BJ (cell line): ENCODE measurements at regions not wholly inside any gene's neighbourhood (a gene's known extent, or its start where the extent isn't known, plus 50 kb on each side); places are given as distances from the start of the nearest gene placed in this dataset.

Experiments used
- CTCF ChIA-PET: fragments of 350-600 bp; formaldehyde crosslinking; extraction: SDS; loops from one replicate; lab custom pipeline; 2021; ENCODE audit warnings: antibody characterized with exemption, inconsistent platforms; lab: Yijun Ruan, JAX
- POLR2A ChIA-PET: fragments of 300-600 bp; sonication (Branson Sonifier 250); formaldehyde crosslinking; extraction: SDS; loops from one replicate; lab custom pipeline; 2021; ENCODE audit warnings: antibody characterized with exemption; lab: Charles Lee
- DNase-seq: peaks from one replicate; pipeline ENCODE4 v3.0.0-alpha.2; 2011; ENCODE audit warnings: low read depth
- H3K27me3 ChIP-seq: 2 replicates; pipeline ENCODE4 v1.6.0; 2011; ENCODE audit warnings: low read length; ENCODE audit not compliant: control insufficient read depth, insufficient read depth
- H3K36me3 ChIP-seq: 2 replicates; pipeline ENCODE4 v1.5.1; 2011; ENCODE audit warnings: low read length; ENCODE audit not compliant: control insufficient read depth, insufficient read depth
- H3K4me3 ChIP-seq: 2 replicates; pipeline ENCODE4 v1.5.1; 2011; ENCODE audit warnings: low read depth, mild to moderate bottlenecking, control low read depth, low read length
- TF ChIP-seq, protein P1 (sequence below): IDR thresholded peaks from 2 replicates; pipeline ENCODE4 v1.5.1; 2011; ENCODE audit warnings: low read depth, mild to moderate bottlenecking, control low read depth, inconsistent platforms, low read length, moderate library complexity; ENCODE audit not compliant: insufficient read depth

DNA sequence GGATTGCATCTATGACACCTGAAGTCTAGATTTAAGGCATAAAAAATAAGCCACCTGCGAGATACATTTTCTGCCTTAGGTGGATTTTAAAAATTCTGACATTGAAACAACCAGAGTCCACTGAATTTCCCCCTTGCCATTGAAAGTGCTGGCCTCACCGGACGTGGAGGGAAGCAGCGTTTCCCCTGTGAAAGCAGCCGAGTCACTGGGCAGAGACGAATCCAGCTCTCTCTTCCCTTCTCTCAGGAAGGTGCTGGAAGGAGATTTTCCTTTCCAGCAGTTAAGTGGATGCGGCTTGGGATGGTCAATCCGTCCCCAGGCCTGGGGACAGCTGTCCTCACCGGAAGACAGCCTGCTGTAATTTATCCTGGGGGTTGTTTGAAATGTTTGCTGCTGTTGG, 270.9 kb upstream of the FOXF1 start:
- TF ChIP-seq, protein P1, sequence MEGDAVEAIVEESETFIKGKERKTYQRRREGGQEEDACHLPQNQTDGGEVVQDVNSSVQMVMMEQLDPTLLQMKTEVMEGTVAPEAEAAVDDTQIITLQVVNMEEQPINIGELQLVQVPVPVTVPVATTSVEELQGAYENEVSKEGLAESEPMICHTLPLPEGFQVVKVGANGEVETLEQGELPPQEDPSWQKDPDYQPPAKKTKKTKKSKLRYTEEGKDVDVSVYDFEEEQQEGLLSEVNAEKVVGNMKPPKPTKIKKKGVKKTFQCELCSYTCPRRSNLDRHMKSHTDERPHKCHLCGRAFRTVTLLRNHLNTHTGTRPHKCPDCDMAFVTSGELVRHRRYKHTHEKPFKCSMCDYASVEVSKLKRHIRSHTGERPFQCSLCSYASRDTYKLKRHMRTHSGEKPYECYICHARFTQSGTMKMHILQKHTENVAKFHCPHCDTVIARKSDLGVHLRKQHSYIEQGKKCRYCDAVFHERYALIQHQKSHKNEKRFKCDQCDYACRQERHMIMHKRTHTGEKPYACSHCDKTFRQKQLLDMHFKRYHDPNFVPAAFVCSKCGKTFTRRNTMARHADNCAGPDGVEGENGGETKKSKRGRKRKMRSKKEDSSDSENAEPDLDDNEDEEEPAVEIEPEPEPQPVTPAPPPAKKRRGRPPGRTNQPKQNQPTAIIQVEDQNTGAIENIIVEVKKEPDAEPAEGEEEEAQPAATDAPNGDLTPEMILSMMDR = no peak
- ChIA-PET POLR2A (no interaction called here), CTCF (interaction anchor here (0.8 to 1.3 kb wide), 2 partner anchors 13 to 278 kb away, joined by 3 read pairs; no protein-coding TSS in a partner anchor)
- Histone ChIP-seq H3K36me3 (no peaks in the 10 kb centered on the region), H3K27me3 (peaks cover 24% of the 10 kb centered on the region), H3K4me3 (no peak overlapping the region)
- no peak for DNase-seq

DNA sequence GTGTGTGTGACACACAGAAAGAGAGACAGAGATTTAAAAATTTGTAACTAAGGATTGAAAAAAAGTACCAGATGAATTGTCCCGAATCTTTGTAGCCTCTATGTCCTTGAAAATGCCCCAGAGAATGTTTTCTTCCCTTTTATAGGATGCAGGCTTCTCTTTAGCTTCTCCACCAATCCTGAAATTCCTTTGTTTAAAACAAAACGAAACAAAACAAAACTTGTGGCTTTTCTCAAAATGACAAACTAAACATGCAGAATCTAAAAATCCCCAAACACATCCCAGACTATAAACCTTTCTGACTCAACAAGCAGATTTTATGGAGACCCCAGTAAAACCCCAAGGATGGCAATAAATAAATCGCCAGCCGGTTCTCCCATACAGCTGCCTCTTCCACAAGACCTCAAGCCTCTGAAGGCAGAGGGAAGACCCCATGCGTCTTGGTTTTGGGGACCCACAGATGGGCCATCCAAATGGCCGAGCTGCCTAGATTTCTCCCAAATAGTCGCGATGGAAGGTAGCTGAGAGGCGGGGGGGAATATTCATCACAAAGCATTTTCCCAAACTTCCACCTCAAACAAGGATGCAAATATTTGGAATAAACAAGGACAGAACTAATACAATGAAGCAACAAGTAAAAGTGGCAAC, 269.5 kb upstream of the FOXF1 start:
- ChIA-PET POLR2A (interaction anchor here (0.6 kb wide), 1 partner anchor 257 kb away, joined by 9 read pairs; no protein-coding TSS in a partner anchor), CTCF (interaction anchor here (1.3 to 1.4 kb wide), 2 partner anchors 12 to 277 kb away, joined by 5 to 6 read pairs; no protein-coding TSS in a partner anchor)
- DNase-seq = no peak
- Histone ChIP-seq H3K4me3 (no peak overlapping the region), H3K36me3 (no peaks in the 10 kb centered on the region), H3K27me3 (peaks cover 32% of the 10 kb centered on the region)
- TF ChIP-seq, protein P1 = no peak

DNA sequence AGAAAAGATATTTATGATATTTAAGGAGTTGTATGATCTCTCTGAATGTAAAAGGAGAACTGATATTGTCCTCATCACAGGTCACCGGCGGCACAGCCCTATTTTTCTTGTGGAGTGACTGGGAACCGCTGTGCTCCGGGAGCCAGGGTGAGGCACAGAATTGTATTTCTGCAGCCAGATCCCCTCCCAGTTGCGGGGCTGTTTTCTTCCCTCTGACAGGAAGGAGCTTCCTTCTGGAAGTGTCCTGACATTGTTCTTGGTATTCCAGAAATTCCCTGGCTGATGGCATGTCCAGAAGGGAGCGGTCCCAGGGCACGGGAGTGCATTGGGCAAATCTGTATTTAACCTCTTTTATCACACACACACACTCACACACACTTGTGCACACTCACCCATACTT, 268.6 kb upstream of the FOXF1 start:
- H3K36me3 ChIP-seq = no peaks in the 10 kb centered on the region
- TF ChIP-seq, protein P1 = no peak
- DNase-seq = no peak
- peaks cover 36% of the 10 kb centered on the region for H3K27me3 ChIP-seq
- POLR2A ChIA-PET = no interaction called here
- no peak overlapping the region for H3K4me3 ChIP-seq
- CTCF ChIA-PET = interaction anchor here (1.4 kb wide), 1 partner anchor 276 kb away, joined by 5 read pairs; no protein-coding TSS in a partner anchor

DNA sequence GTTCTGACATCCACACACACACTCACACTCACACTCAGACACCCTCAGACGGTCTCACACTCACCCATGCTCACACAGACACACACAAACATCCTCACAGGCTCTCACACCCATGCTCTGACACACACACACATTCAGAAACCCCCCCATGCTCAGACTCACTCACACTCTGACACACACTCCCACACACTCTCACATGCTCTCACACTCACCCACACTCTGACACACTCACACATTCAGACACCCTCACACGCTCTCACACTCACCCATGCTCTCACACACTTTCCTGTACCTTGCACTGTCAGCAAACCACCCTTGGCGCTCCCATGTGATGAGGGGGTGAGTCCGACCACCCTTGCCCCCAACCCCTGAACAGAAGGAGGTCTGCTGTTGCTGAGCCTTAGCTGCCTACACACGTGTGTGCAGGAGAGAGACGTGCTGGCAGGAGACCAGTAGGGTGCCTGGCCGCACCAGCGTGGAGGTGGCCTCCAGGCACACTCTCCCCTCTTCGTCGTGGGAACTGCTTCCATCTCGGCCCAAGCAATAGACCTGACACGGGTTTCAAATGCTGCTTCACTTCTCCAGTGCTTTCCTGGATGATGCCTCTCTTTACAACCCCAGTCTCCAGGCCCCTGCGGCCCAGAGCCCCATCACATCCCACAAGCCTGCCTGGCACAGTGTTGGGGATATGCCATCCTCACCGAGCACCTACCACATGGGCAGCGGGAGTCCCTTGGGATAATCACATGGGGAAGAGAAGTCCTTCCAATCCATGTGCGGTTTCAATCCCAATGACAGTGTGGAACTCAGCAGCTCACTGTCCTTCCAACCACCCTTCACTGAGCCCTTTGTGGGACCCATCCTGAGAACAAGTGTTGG, 267.8 kb upstream of the FOXF1 start:
- TF ChIP-seq, protein P1 = no peak
- Histone ChIP-seq H3K36me3 (no peaks in the 10 kb centered on the region), H3K27me3 (peaks cover 39% of the 10 kb centered on the region), H3K4me3 (no peak overlapping the region)
- ChIA-PET CTCF (interaction anchor here (2.3 to 3.0 kb wide), 2 partner anchors 10 to 275 kb away, joined by 9 to 13 read pairs; no protein-coding TSS in a partner anchor), POLR2A (no interaction called here)
- no peak for DNase-seq

DNA sequence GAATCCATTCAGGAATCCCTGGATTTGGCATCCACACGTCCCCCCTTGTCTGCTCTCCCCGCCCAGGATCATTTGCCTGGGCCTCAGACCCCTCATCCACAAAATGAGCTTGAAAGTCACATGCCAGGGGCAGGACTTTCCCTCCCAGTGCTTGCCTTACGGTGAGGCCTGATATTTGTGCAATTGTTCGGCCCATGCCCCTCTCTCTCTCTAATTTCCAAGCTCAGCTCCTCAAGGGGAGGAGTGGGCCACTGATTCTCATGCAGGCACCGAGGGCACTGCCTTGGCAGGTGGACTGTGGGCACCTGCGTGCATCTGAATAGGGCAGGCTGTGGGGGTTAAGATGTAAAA, 267.2 kb upstream of the FOXF1 start:
- no peaks in the 10 kb centered on the region for H3K36me3 ChIP-seq
- ChIA-PET POLR2A (no interaction called here), CTCF (interaction anchor here (2.3 to 3.0 kb wide), 2 partner anchors 10 to 275 kb away, joined by 9 to 13 read pairs; no protein-coding TSS in a partner anchor)
- no peak overlapping the region for H3K4me3 ChIP-seq
- H3K27me3 ChIP-seq = peaks cover 41% of the 10 kb centered on the region
- no peak for DNase-seq
- TF ChIP-seq, protein P1 = no peak
